ENCODE measurements at regions not wholly inside any gene's neighbourhood (a gene's known extent, or its start where the extent isn't known, plus 50 kb on each side); places are given as distances from the start of the nearest gene placed in this dataset.
A peak's percentile ranks its signal among the peaks of the same experiment; 100 is the strongest.

DNA sequence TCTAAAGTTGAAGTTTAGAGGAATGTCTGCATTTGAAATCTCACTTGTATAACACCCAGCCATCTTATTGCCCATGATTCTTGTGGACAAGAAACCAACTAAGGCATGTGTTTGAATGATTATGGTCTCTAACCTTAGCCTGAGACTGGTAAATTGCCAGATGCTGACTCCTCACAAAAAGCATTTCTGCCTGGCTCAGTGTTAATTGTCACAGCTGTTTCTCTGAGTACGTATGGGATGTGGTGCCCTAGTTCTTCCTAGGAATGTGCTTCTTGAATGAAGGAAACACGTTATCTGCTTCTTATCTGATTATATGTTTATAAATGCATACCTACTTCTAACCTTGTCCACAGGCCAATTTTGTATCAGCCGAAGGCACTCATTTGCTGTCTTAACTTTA is 63.1 kb upstream of the NDP start:
- no peaks in the 10 kb centered on the region for H3K9me3 ChIP-seq (ENCODE audit: control insufficient read depth, insufficient read depth, low read length)
- H2BK20ac ChIP-seq (ENCODE audit: low read depth, low read length) = no peak overlapping the region
- H2BK15ac ChIP-seq (ENCODE audit: low read depth, low read length) = no peak overlapping the region
- peak; percentile 44 for ATAC-seq (ENCODE audit: low read depth)
- intact Hi-C loops (cut with micrococcal nuclease) = no loop called here
- H4K5ac ChIP-seq (ENCODE audit: low read depth, low read length) = no peak overlapping the region
- H4K91ac ChIP-seq (ENCODE audit: insufficient read depth, low read depth, low read length) = no peak overlapping the region
- H3K9me1 ChIP-seq (ENCODE audit: insufficient read depth, low read length) = no peaks in the 10 kb centered on the region
- no CpG with 5 or more reads among the region's 3 CpGs for WGBS, 2 experiments (ENCODE audit: extremely low coverage in 2 of 2, insufficient read length in 1 of 2)
- H3K9ac ChIP-seq (ENCODE audit: low read depth, low read length) = no peak overlapping the region
- no peak overlapping the region for H3K4me3 ChIP-seq (ENCODE audit: insufficient read depth, low read depth, low read length)
- H2AK5ac ChIP-seq (ENCODE audit: low read depth, low read length) = no peak overlapping the region
- H3K18ac ChIP-seq (ENCODE audit: low read depth, low read length) = no peak overlapping the region
- no peak overlapping the region for H4K8ac ChIP-seq (ENCODE audit: low read depth in 2 of 2, low read length in 2 of 2)
- no peak overlapping the region for H2AFZ ChIP-seq (replicated peaks; ENCODE audit: low read length, poor library complexity)
- no peak overlapping the region for H2AK9ac ChIP-seq (replicated peaks; ENCODE audit: low read depth, low read length, poor library complexity)
- in situ Hi-C loops (cut with MboI; ENCODE audit: low sequenced_read_pairs) = no loop called here
- no peak overlapping the region for H3K27ac ChIP-seq (ENCODE audit: insufficient read depth, low read length)
- POLR2A ChIA-PET (ENCODE audit: unreplicated experiment) = no interaction called here
- H3K79me1 ChIP-seq (ENCODE audit: low read depth in 1 of 2, low read length in 2 of 2) = no peaks in the 10 kb centered on the region
- no peak overlapping the region for H3K4ac ChIP-seq (ENCODE audit: low read depth, low read length)
- H3K14ac ChIP-seq (replicated peaks; ENCODE audit: low read depth, low read length) = no peak overlapping the region
- TF ChIP-seq POLR2A (IDR thresholded peaks at IDR 0.05; ENCODE audit: low read depth, low read length) (no peak), MAFK (IDR thresholded peaks at IDR 0.05; ENCODE audit: low read depth, low read length) (no peak), BHLHE40 (IDR thresholded peaks at IDR 0.05; ENCODE audit: low read depth, low read length) (no peak), FOS (IDR thresholded peaks at IDR 0.05; ENCODE audit: low read depth, low read length) (no peak), MAZ (IDR thresholded peaks at IDR 0.05; ENCODE audit: borderline replicate concordance, low read depth, low read length) (no peak), RAD21 (IDR thresholded peaks at IDR 0.05; ENCODE audit: low read length) (no peak), MXI1 (IDR thresholded peaks at IDR 0.05; ENCODE audit: borderline replicate concordance, low read depth, low read length) (no peak), CHD1 (IDR thresholded peaks at IDR 0.05; ENCODE audit: low read depth, low read length) (no peak), SMC3 (IDR thresholded peaks at IDR 0.05; ENCODE audit: low read depth, low read length) (no peak)
- TF ChIP-seq, protein P1, sequence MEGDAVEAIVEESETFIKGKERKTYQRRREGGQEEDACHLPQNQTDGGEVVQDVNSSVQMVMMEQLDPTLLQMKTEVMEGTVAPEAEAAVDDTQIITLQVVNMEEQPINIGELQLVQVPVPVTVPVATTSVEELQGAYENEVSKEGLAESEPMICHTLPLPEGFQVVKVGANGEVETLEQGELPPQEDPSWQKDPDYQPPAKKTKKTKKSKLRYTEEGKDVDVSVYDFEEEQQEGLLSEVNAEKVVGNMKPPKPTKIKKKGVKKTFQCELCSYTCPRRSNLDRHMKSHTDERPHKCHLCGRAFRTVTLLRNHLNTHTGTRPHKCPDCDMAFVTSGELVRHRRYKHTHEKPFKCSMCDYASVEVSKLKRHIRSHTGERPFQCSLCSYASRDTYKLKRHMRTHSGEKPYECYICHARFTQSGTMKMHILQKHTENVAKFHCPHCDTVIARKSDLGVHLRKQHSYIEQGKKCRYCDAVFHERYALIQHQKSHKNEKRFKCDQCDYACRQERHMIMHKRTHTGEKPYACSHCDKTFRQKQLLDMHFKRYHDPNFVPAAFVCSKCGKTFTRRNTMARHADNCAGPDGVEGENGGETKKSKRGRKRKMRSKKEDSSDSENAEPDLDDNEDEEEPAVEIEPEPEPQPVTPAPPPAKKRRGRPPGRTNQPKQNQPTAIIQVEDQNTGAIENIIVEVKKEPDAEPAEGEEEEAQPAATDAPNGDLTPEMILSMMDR (conservative IDR thresholded peaks at IDR 0.05; ENCODE audit: low read depth, low read length) = no peak
- no peaks in the 10 kb centered on the region for H4K20me1 ChIP-seq (ENCODE audit: insufficient read depth, low read length)
- H3K56ac ChIP-seq (ENCODE audit: extremely low read depth, insufficient read depth, low read length) = no peak overlapping the region
- no peak overlapping the region for H3K23ac ChIP-seq (ENCODE audit: low read depth, low read length)
- no peaks in the 10 kb centered on the region for H3K36me3 ChIP-seq (ENCODE audit: control insufficient read depth, insufficient read depth, low read length)
- BruUV-seq (replicated peaks) = no TSS peak
- H3K4me1 ChIP-seq (ENCODE audit: control insufficient read depth, insufficient read depth, low read length) = no peaks in the 10 kb centered on the region
- no peak overlapping the region for H3K4me2 ChIP-seq (ENCODE audit: low read depth, low read length)
- peak; percentile 55 for DNase-seq
- no peak overlapping the region for H2BK120ac ChIP-seq (ENCODE audit: low read depth, low read length)
- CTCF ChIA-PET = no interaction called here
- peaks cover 6% of the 10 kb centered on the region for H3K27me3 ChIP-seq (ENCODE audit: control insufficient read depth, insufficient read depth, low read length)
- H2BK5ac ChIP-seq (ENCODE audit: low read depth, low read length, poor library complexity, severe bottlenecking) = no peak overlapping the region
- dilution Hi-C loops (cut with HindIII; ENCODE audit: low sequenced_read_pairs, unreplicated experiment) = no loop called here

All from IMR-90 (cell line).